ENCODE measurements at regions not wholly inside any gene's neighbourhood (a gene's known extent, or its start where the extent isn't known, plus 50 kb on each side); places are given as distances from the start of the nearest gene placed in this dataset.

DNA sequence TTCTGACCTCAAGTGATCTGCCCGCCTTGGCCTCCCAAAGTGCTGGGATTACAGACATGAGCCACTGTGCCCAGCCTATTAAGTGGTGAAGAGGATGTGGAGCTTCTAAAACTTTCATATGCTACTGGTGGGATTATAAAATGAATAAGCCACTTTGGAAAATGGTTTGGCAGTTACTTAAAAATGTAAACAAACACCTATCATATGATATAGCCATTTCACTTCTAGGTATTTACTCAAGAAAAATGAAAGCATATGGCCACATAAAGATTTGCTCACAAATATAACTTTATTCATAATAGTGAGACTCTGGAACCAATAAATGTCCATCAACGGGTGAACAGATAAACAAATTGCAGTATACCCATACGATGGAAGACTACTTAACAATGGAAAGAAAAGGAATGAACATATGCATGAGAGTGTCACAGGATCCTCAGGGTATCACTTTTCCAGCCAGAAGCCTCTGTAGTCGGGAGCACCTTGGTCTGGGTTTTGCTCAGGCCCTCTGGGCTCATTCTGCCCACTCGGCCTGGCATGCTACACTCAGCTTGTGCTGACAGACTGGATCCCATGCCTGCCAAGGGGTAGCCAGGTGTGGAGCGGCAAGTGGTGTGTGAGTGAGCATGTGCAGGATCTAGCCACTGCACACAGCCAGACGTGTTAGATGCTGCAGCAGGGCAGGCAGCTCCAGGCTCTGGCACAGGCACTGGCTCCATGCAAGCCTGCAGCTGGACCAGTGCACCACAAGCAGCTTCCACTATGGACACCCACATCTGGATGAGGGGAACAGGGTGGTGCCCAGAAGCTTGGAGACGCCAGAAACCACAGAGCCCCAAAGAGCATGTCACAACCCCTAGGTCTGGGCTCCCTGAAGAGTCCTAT is 213.2 kb upstream of the DIO3 start:
- H3F3A ChIP-seq (ENCODE audit: insufficient read depth, low read length, poor library complexity, severe bottlenecking), result no peaks in the 10 kb centered on the region
- H3K9me2 ChIP-seq (ENCODE audit: insufficient read depth, low read length), result no peaks in the 10 kb centered on the region
- H2AFZ ChIP-seq (ENCODE audit: low read depth, low read length), result no peak overlapping the region
- no peaks in the 10 kb centered on the region for H4K20me1 ChIP-seq (ENCODE audit: insufficient read depth)
- TF ChIP-seq POLR2AphosphoS5 (IDR thresholded peaks at IDR 0.05) (no peak), REST (IDR thresholded peaks at IDR 0.05; ENCODE audit: borderline replicate concordance) (no peak), RAD21 (conservative IDR thresholded peaks at IDR 0.05) (no peak), EP300 (conservative IDR thresholded peaks at IDR 0.05; ENCODE audit: poor library complexity, severe bottlenecking) (no peak), TAF1 (IDR thresholded peaks at IDR 0.05; ENCODE audit: low read depth) (no peak), SMC3 (conservative IDR thresholded peaks at IDR 0.05; ENCODE audit: poor library complexity) (no peak)
- TF ChIP-seq, protein P1, sequence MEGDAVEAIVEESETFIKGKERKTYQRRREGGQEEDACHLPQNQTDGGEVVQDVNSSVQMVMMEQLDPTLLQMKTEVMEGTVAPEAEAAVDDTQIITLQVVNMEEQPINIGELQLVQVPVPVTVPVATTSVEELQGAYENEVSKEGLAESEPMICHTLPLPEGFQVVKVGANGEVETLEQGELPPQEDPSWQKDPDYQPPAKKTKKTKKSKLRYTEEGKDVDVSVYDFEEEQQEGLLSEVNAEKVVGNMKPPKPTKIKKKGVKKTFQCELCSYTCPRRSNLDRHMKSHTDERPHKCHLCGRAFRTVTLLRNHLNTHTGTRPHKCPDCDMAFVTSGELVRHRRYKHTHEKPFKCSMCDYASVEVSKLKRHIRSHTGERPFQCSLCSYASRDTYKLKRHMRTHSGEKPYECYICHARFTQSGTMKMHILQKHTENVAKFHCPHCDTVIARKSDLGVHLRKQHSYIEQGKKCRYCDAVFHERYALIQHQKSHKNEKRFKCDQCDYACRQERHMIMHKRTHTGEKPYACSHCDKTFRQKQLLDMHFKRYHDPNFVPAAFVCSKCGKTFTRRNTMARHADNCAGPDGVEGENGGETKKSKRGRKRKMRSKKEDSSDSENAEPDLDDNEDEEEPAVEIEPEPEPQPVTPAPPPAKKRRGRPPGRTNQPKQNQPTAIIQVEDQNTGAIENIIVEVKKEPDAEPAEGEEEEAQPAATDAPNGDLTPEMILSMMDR (IDR thresholded peaks at IDR 0.05; ENCODE audit: poor library complexity, severe bottlenecking), result no peak
- no peak overlapping the region for H3K4me2 ChIP-seq (ENCODE audit: low read length)
- H3K27ac ChIP-seq (ENCODE audit: low read length), result no peak overlapping the region
- no peak overlapping the region for H3K4me3 ChIP-seq (ENCODE audit: low read length)
- no peaks in the 10 kb centered on the region for H3K9me3 ChIP-seq (ENCODE audit: low read length)
- H3K79me2 ChIP-seq (replicated peaks; ENCODE audit: insufficient read depth, low read length), result no peaks in the 10 kb centered on the region
- H3K27me3 ChIP-seq (ENCODE audit: insufficient read depth, low read depth, low read length), result no peaks in the 10 kb centered on the region
- no peaks in the 10 kb centered on the region for H3K36me3 ChIP-seq (ENCODE audit: insufficient read depth, low read length)
- H3K9ac ChIP-seq (ENCODE audit: low read length), result no peak overlapping the region

DNA sequence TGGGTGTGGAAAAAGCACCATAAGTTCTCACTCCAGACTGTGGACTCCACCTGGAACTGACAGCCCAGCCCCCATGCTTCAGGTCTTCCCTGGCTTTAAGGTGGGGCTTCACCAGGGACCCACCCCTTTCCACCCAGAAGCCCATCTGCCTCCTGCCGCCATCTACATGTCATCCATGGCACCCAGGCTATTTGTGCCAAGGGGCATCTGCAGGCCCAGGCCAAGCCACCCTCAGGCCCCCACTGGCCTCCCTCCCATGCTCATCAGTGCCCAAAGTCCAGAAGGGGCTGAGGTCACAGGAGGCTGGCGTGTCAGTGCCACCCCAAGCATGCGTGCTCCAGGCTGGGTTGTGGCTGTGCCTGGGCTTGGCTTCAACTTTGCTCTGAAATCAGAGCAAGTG is 212.2 kb upstream of the DIO3 start:
- Histone ChIP-seq H3K4me3 (ENCODE audit: low read length) (no peak overlapping the region), H3F3A (ENCODE audit: insufficient read depth, low read length, poor library complexity, severe bottlenecking) (no peaks in the 10 kb centered on the region), H3K9me3 (ENCODE audit: low read length) (no peaks in the 10 kb centered on the region), H3K79me2 (replicated peaks; ENCODE audit: insufficient read depth, low read length) (no peaks in the 10 kb centered on the region), H3K4me2 (ENCODE audit: low read length) (no peak overlapping the region), H3K9ac (ENCODE audit: low read length) (no peak overlapping the region), H3K27me3 (ENCODE audit: insufficient read depth, low read depth, low read length) (no peaks in the 10 kb centered on the region), H3K9me2 (ENCODE audit: insufficient read depth, low read length) (no peaks in the 10 kb centered on the region), H3K27ac (ENCODE audit: low read length) (no peak overlapping the region), H4K20me1 (ENCODE audit: insufficient read depth) (no peaks in the 10 kb centered on the region), H2AFZ (ENCODE audit: low read depth, low read length) (no peak overlapping the region), H3K36me3 (ENCODE audit: insufficient read depth, low read length) (no peaks in the 10 kb centered on the region)
- no peak for TF ChIP-seq RAD21 (conservative IDR thresholded peaks at IDR 0.05)
- TF ChIP-seq MXI1 (conservative IDR thresholded peaks at IDR 0.05; ENCODE audit: poor library complexity, severe bottlenecking), result no peak
- no peak for TF ChIP-seq EZH2 (IDR thresholded peaks at IDR 0.05; ENCODE audit: borderline replicate concordance, insufficient read depth, low read length, poor library complexity, severe bottlenecking)
- TF ChIP-seq TAF1 (IDR thresholded peaks at IDR 0.05; ENCODE audit: low read depth), result no peak
- no peak for TF ChIP-seq EP300 (conservative IDR thresholded peaks at IDR 0.05; ENCODE audit: poor library complexity, severe bottlenecking)
- no peak for TF ChIP-seq REST (IDR thresholded peaks at IDR 0.05; ENCODE audit: borderline replicate concordance)
- TF ChIP-seq, protein P1 (IDR thresholded peaks at IDR 0.05; ENCODE audit: poor library complexity, severe bottlenecking), result no peak
- no peak for TF ChIP-seq SMC3 (conservative IDR thresholded peaks at IDR 0.05; ENCODE audit: poor library complexity)

Measured in neural cell (in vitro differentiated cells).